Activated T-cell treated with anti-CD3 and anti-CD28 coated beads, Interleukin-2, amount 50 U/mL, for 24 hours (primary cell): ENCODE measurements at regions not wholly inside any gene's neighbourhood (a gene's known extent, or its start where the extent isn't known, plus 50 kb on each side); places are given as distances from the start of the nearest gene placed in this dataset.

ENCODE experiments used
- DNase-seq: peaks from one replicate; pipeline ENCODE4 v3.0.0-alpha.2; 2020
- H3K27ac Mint-ChIP-seq: 2 replicates; pipeline ENCODE4 v1.8.0; 2020; ENCODE audit warnings: mild to moderate bottlenecking, mixed read lengths
- H3K27me3 Mint-ChIP-seq: 2 replicates; pipeline ENCODE4 v1.8.0; 2020; ENCODE audit warnings: mixed read lengths
- H3K36me3 Mint-ChIP-seq: 2 replicates; pipeline ENCODE4 v1.8.0; 2020; ENCODE audit warnings: low read depth, mixed read lengths
- H3K4me1 Mint-ChIP-seq: 2 replicates; pipeline ENCODE4 v1.8.0; 2020; ENCODE audit warnings: low read depth, mixed read lengths
- H3K4me3 Mint-ChIP-seq: 2 replicates; pipeline ENCODE4 v1.8.0; 2020; ENCODE audit warnings: mild to moderate bottlenecking, moderate library complexity, mixed read lengths
- H3K9me3 Mint-ChIP-seq: 2 replicates; pipeline ENCODE4 v1.8.0; 2020; ENCODE audit warnings: mixed read lengths

- no peaks in the 10 kb centered on the region for H3K36me3 Mint-ChIP-seq
- H3K27me3 Mint-ChIP-seq = peaks cover 16% of the 10 kb centered on the region
- no peak for DNase-seq
- H3K27ac Mint-ChIP-seq = no peak overlapping the region
- no peaks in the 10 kb centered on the region for H3K4me1 Mint-ChIP-seq
- H3K9me3 Mint-ChIP-seq = no peaks in the 10 kb centered on the region
- no peak overlapping the region for H3K4me3 Mint-ChIP-seq
Measured at GRCh38 chrX:97666890-97667289, 783.2 kb downstream of the RPA4 start.

GRCh38 chrX:97668126-97668525 lies 784.4 kb downstream of the RPA4 start:
- no peak overlapping the region for H3K4me3 Mint-ChIP-seq
- no peak for DNase-seq
- H3K27ac Mint-ChIP-seq = no peak overlapping the region
- H3K4me1 Mint-ChIP-seq = no peaks in the 10 kb centered on the region
- H3K9me3 Mint-ChIP-seq = no peaks in the 10 kb centered on the region
- H3K27me3 Mint-ChIP-seq = peaks cover 16% of the 10 kb centered on the region
- no peaks in the 10 kb centered on the region for H3K36me3 Mint-ChIP-seq

GRCh38 chrX:97672138-97672537 lies 788.4 kb downstream of the RPA4 start:
- H3K4me3 Mint-ChIP-seq = no peak overlapping the region
- peaks cover 24% of the 10 kb centered on the region for H3K27me3 Mint-ChIP-seq
- H3K9me3 Mint-ChIP-seq = no peaks in the 10 kb centered on the region
- H3K4me1 Mint-ChIP-seq = no peaks in the 10 kb centered on the region
- H3K27ac Mint-ChIP-seq = no peak overlapping the region
- DNase-seq = no peak
- H3K36me3 Mint-ChIP-seq = no peaks in the 10 kb centered on the region

GRCh38 chrX:97672608-97673007 lies 788.9 kb downstream of the RPA4 start:
- no peak for DNase-seq
- Mint-ChIP-seq H3K9me3 (no peaks in the 10 kb centered on the region), H3K27ac (no peak overlapping the region), H3K27me3 (peaks cover 26% of the 10 kb centered on the region), H3K4me3 (no peak overlapping the region), H3K4me1 (no peaks in the 10 kb centered on the region), H3K36me3 (no peaks in the 10 kb centered on the region)

- no peaks in the 10 kb centered on the region for H3K4me1 Mint-ChIP-seq
- no peaks in the 10 kb centered on the region for H3K36me3 Mint-ChIP-seq
- H3K4me3 Mint-ChIP-seq = no peak overlapping the region
- no peak overlapping the region for H3K27ac Mint-ChIP-seq
- peaks cover 32% of the 10 kb centered on the region for H3K27me3 Mint-ChIP-seq
- no peak for DNase-seq
- H3K9me3 Mint-ChIP-seq = no peaks in the 10 kb centered on the region
Measured at GRCh38 chrX:97673135-97673534, 789.4 kb downstream of the RPA4 start.

GRCh38 chrX:97682991-97683840 lies 799.5 kb downstream of the RPA4 start:
- no peak for DNase-seq
- H3K27ac Mint-ChIP-seq = no peak overlapping the region
- H3K4me1 Mint-ChIP-seq = no peaks in the 10 kb centered on the region
- H3K4me3 Mint-ChIP-seq = no peak overlapping the region
- peaks cover 29% of the 10 kb centered on the region for H3K27me3 Mint-ChIP-seq
- H3K9me3 Mint-ChIP-seq = no peaks in the 10 kb centered on the region
- H3K36me3 Mint-ChIP-seq = no peaks in the 10 kb centered on the region

GRCh38 chrX:97685753-97686152 lies 802.0 kb downstream of the RPA4 start:
- Mint-ChIP-seq H3K4me3 (no peak overlapping the region), H3K27ac (no peak overlapping the region), H3K27me3 (peaks cover 28% of the 10 kb centered on the region), H3K9me3 (no peaks in the 10 kb centered on the region), H3K36me3 (no peaks in the 10 kb centered on the region), H3K4me1 (no peaks in the 10 kb centered on the region)
- DNase-seq = no peak

- no peaks in the 10 kb centered on the region for H3K36me3 Mint-ChIP-seq
- no peaks in the 10 kb centered on the region for H3K4me1 Mint-ChIP-seq
- H3K4me3 Mint-ChIP-seq = no peak overlapping the region
- no peak for DNase-seq
- peaks cover 23% of the 10 kb centered on the region for H3K27me3 Mint-ChIP-seq
- no peaks in the 10 kb centered on the region for H3K9me3 Mint-ChIP-seq
- H3K27ac Mint-ChIP-seq = no peak overlapping the region
Measured at GRCh38 chrX:97691901-97692455, 808.3 kb downstream of the RPA4 start.

- H3K4me3 Mint-ChIP-seq = no peak overlapping the region
- H3K36me3 Mint-ChIP-seq = no peaks in the 10 kb centered on the region
- peaks cover 18% of the 10 kb centered on the region for H3K27me3 Mint-ChIP-seq
- no peak overlapping the region for H3K27ac Mint-ChIP-seq
- no peaks in the 10 kb centered on the region for H3K9me3 Mint-ChIP-seq
- no peak for DNase-seq
- H3K4me1 Mint-ChIP-seq = no peaks in the 10 kb centered on the region
Measured at GRCh38 chrX:97692575-97692974, 808.9 kb downstream of the RPA4 start.

- Mint-ChIP-seq H3K4me1 (no peaks in the 10 kb centered on the region), H3K27ac (no peak overlapping the region), H3K27me3 (peaks cover 38% of the 10 kb centered on the region), H3K4me3 (no peak overlapping the region), H3K9me3 (no peaks in the 10 kb centered on the region), H3K36me3 (no peaks in the 10 kb centered on the region)
- DNase-seq = no peak
Measured at GRCh38 chrX:97700547-97700946, 816.8 kb downstream of the RPA4 start.

GRCh38 chrX:97704474-97704873 lies 820.8 kb downstream of the RPA4 start:
- no peak overlapping the region for H3K27ac Mint-ChIP-seq
- H3K9me3 Mint-ChIP-seq = no peaks in the 10 kb centered on the region
- H3K27me3 Mint-ChIP-seq = peaks cover 31% of the 10 kb centered on the region
- no peaks in the 10 kb centered on the region for H3K4me1 Mint-ChIP-seq
- DNase-seq = no peak
- no peak overlapping the region for H3K4me3 Mint-ChIP-seq
- H3K36me3 Mint-ChIP-seq = no peaks in the 10 kb centered on the region

- Mint-ChIP-seq H3K36me3 (no peaks in the 10 kb centered on the region), H3K4me3 (no peak overlapping the region), H3K4me1 (no peaks in the 10 kb centered on the region), H3K27ac (no peak overlapping the region), H3K9me3 (no peaks in the 10 kb centered on the region), H3K27me3 (peaks cover 31% of the 10 kb centered on the region)
- no peak for DNase-seq
Measured at GRCh38 chrX:97704881-97705280, 821.2 kb downstream of the RPA4 start.

GRCh38 chrX:97705936-97706335 lies 822.2 kb downstream of the RPA4 start:
- DNase-seq = no peak
- H3K27me3 Mint-ChIP-seq = peaks cover 32% of the 10 kb centered on the region
- no peak overlapping the region for H3K27ac Mint-ChIP-seq
- no peaks in the 10 kb centered on the region for H3K9me3 Mint-ChIP-seq
- no peaks in the 10 kb centered on the region for H3K4me1 Mint-ChIP-seq
- H3K36me3 Mint-ChIP-seq = no peaks in the 10 kb centered on the region
- no peak overlapping the region for H3K4me3 Mint-ChIP-seq

GRCh38 chrX:97714072-97714471 lies 830.4 kb downstream of the RPA4 start:
- H3K4me3 Mint-ChIP-seq = no peak overlapping the region
- no peaks in the 10 kb centered on the region for H3K36me3 Mint-ChIP-seq
- no peak for DNase-seq
- no peaks in the 10 kb centered on the region for H3K9me3 Mint-ChIP-seq
- no peak overlapping the region for H3K27ac Mint-ChIP-seq
- H3K4me1 Mint-ChIP-seq = no peaks in the 10 kb centered on the region
- peaks cover 13% of the 10 kb centered on the region for H3K27me3 Mint-ChIP-seq

- Mint-ChIP-seq H3K27ac (no peak overlapping the region), H3K4me3 (no peak overlapping the region), H3K27me3 (peaks cover 29% of the 10 kb centered on the region), H3K36me3 (no peaks in the 10 kb centered on the region), H3K4me1 (no peaks in the 10 kb centered on the region), H3K9me3 (no peaks in the 10 kb centered on the region)
- no peak for DNase-seq
Measured at GRCh38 chrX:97728215-97728614, 844.5 kb downstream of the RPA4 start.
